D721Med (cell line): ENCODE measurements at regions not wholly inside any gene's neighbourhood (a gene's known extent, or its start where the extent isn't known, plus 50 kb on each side); places are given as distances from the start of the nearest gene placed in this dataset.

Experiments used
- DNase-seq: peaks from one replicate; pipeline ENCODE4 v3.0.0; 2011; ENCODE audit warnings: low spot score; ENCODE audit not compliant: insufficient read length
- FAIRE-seq: peaks from 2 replicates; lab custom pipeline; 2011; peaks lifted over from hg19 to GRCh38; lab: Jason Lieb, UNC
- CTCF ChIP-seq: IDR thresholded peaks from 2 replicates; pipeline ENCODE4 v1.5.1; 2012; ENCODE audit warnings: mild to moderate bottlenecking, control low read depth; ENCODE audit not compliant: insufficient read depth; ENCODE audit errors: missing control alignments

- FAIRE-seq = no peak
- TF ChIP-seq CTCF = no peak
- DNase-seq = no peak
Observed at GRCh38 chr2:64768491-64769005, 114.8 kb upstream of the SERTAD2 start.

GRCh38 chr2:64769392-64770044, 115.8 kb upstream of the SERTAD2 start:
- FAIRE-seq (no peak), DNase-seq (no peak)
- no peak for TF ChIP-seq CTCF

- no peak for DNase-seq
- no peak for FAIRE-seq
- no peak for TF ChIP-seq CTCF
Observed at GRCh38 chr2:64770137-64770780, 116.5 kb upstream of the SERTAD2 start.

- FAIRE-seq (no peak), DNase-seq (no peak)
- no peak for TF ChIP-seq CTCF
Observed at GRCh38 chr2:64770781-64771334, 117.1 kb upstream of the SERTAD2 start.

- FAIRE-seq (no peak), DNase-seq (no peak)
- no peak for TF ChIP-seq CTCF
Observed at GRCh38 chr2:64771737-64772136, 118.0 kb upstream of the SERTAD2 start.

GRCh38 chr2:64773461-64774118, 119.9 kb upstream of the SERTAD2 start:
- peak; percentile 51 for FAIRE-seq
- no peak for TF ChIP-seq CTCF
- DNase-seq = no peak

- no peak for DNase-seq
- FAIRE-seq = no peak
- TF ChIP-seq CTCF = no peak
Observed at GRCh38 chr2:64777841-64778240, 124.1 kb upstream of the SERTAD2 start.
